Activated CD4-positive, alpha-beta T cell treated with anti-CD3 and anti-CD28 coated beads for 4 hours (primary cell): ENCODE measurements at regions not wholly inside any gene's neighbourhood (a gene's known extent, or its start where the extent isn't known, plus 50 kb on each side); places are given as distances from the start of the nearest gene placed in this dataset.

Experiments used
- DNase-seq, 2 donors: peaks; one replicate each; pipeline ENCODE4 v3.0.0-alpha.2; 2020

DNA sequence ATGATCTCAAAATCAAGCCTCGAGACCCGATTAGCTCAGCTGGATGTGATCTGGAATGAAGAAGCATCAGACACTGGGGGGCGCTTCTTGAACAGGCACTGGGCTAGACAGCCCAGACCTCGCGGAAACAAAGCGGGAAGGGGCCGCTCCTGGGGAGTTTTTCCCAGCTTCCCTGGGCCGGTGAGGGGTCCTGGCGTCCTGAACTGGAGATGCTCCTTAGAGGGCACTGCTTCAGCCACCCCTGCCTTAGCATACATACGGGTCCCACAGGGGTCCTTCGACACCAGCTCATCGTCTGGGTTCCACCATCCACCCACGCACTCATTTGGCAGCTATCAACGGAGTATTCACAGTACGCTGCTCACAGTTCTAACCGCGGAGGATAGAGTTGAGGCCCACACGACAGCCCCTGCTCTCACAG lies 146.7 kb downstream of the TSN start:
- no peak for DNase-seq

GRCh38 chr2:121902616-121903015 lies 147.2 kb downstream of the TSN start:
- no peak for DNase-seq

GRCh38 chr2:121903037-121903689 lies 147.7 kb downstream of the TSN start:
- DNase-seq, result no peak

DNA sequence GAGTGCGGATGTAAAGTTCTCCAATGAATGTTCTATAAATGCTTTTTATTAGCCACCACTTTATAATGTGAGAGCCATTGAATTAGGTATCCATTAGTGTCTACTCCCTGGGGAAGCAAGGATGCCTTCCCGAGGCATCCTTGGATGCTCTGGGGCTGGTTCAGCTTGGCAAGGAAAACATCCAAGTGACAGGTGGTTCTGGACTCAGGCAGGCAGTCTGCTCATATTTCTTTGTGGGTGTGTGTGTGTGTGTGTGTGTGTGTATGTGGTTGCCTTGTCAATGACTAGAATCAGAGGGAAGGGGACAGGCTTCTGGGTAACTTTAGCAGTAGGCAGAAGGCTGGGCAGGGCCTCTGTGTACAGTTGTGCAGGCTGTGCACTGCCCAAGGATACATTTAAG lies 149.2 kb downstream of the TSN start:
- no peak for DNase-seq

- DNase-seq, result no peak
These were observed 149.8 kb downstream of the TSN start for GRCh38 chr2:121905201-121905600.

GRCh38 chr2:121906170-121906569 lies 150.7 kb downstream of the TSN start:
- no peak for DNase-seq

DNA sequence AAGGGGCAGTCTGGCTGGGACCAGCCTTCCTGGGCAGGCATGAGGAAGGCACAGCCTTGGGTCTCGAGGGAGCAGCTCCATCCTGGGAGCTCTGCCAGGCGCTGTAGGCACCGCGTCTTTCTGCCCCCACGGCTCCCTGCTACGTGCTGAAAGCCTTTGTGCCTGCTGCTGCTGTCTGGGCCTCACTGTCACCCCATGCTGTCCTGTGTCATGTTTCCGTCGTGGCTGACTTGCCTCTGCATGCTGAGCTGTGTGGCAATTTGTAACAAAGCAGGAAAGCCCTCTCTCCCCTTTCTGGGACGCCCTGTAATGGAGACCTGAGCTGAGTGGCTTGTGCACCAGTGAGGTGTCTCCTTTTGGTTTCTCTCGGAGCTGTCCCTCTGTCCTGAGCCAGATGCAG lies 152.5 kb downstream of the TSN start:
- DNase-seq, result no peak

- no peak for DNase-seq
These were observed 154.7 kb downstream of the TSN start for GRCh38 chr2:121910139-121910538.

DNA sequence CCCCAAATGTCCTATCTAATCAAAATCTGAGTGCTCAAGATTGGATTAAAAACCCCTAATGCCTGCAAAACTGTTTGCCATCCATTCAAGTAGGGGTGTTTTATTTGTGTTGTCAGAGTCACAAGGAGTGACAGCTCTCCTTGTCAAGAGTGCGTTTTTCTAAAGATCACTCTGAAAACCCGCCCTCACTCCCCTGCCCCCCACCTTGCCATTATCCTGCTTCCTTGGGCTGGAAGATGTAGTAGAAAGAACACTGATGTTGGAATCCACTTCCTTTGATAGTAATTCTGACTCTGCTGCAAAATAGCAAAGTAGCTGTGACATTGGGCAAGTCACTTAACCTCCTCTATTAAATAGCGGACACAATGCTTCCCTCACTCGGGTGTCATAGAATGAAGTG lies 155.6 kb downstream of the TSN start:
- DNase-seq, result no peak

- no peak for DNase-seq
These were observed 161.7 kb downstream of the TSN start for GRCh38 chr2:121917143-121917542.

GRCh38 chr2:121918231-121918630 lies 162.8 kb downstream of the TSN start:
- DNase-seq, result no peak

GRCh38 chr2:121919803-121920202 lies 164.4 kb downstream of the TSN start:
- no peak for DNase-seq

GRCh38 chr2:121925466-121925865 lies 170.0 kb downstream of the TSN start:
- no peak for DNase-seq

DNA sequence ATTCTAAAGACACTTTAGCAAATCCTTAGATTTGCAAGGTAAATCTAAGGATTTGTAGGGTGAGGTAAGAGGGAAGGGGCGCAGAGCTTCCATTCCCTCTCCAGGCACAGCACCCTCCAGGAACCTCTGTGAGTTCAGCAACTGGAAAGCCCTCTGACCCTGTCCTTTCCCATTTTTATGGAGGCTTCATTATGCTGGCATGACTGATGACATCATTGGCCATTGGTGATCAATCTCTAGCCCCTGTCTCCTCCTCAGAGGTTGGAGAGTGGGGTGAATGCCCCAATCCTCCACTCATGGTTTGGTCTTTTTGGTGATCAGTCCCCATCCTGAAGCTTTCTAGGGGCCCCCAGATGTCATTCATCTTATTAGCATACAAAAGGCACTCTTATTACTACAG lies 187.8 kb downstream of the TSN start:
- no peak for DNase-seq

DNA sequence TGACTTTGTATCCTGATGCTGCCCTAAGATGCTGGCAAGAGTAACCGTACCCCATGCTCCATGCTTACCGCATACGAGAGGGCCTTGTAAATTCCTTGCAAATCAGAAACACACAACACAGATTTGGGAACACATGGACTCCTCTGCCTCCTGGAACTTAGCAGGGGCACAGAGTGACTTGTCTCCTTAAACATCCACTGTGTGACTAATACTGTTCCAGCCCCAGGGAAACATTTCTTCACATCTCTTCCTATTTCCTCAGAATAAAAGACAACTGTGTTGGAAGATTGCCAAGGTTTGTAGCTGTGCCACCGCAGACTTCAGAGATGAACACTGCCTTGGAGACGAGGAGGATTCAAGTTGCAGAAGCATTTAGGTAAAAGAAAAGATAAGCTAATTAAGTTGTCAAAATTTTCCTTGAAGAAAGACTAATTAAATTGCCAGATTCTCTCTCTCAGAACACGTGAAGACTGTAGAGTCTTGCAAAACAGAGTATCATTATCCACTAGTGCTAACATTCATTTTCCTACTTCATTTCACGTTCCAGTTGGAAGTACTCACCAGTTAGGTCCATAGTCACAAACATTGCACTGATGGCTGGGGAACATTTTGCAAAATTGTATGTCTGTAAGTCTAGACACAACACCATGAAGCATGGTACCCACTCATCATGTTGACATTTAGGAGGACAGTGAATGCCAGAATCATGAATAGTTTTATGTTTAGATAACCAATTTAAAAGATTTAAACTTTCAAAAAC lies 188.8 kb downstream of the TSN start:
- DNase-seq, result no peak

DNA sequence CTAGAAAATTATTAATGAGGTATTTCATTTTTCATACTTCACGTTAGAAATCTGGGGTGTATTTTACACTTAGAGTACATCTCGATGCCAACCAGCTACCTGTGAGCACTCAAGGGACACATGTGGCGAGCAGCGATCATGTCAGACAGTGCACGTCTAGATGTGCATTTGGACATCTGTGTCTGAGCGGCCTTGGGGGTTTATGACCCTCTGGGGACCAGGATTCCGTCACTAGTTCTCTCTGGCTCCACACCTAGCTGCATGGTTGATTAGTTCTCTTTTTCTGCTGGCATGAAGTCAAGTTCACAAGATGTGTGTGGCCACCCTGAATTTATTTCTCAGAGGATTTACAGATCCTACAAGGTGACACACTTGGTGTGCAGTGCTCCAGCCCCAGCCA lies 192.2 kb downstream of the TSN start:
- DNase-seq, result no peak

- no peak for DNase-seq
These were observed 193.8 kb downstream of the TSN start for GRCh38 chr2:121949271-121949670.

DNA sequence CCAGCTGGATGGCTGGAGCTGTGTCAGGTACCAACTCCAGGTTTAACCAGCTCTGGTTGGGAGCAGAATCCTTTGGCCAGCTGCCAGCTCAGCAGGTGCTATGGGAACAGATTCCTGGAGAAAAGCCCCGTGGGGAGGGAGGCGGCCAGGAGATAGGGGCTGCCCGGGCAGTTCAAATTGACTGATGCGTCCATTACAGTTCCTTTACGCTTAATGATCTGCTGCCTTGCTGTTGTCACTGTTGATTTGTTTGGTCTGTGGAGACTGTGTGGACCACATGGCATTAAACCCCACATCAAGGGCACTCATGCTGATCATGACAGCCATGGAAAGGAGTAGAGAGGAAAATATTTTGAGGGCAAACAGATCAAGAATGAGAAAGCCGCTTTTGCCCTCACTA lies 200.0 kb downstream of the TSN start:
- DNase-seq, result no peak

DNA sequence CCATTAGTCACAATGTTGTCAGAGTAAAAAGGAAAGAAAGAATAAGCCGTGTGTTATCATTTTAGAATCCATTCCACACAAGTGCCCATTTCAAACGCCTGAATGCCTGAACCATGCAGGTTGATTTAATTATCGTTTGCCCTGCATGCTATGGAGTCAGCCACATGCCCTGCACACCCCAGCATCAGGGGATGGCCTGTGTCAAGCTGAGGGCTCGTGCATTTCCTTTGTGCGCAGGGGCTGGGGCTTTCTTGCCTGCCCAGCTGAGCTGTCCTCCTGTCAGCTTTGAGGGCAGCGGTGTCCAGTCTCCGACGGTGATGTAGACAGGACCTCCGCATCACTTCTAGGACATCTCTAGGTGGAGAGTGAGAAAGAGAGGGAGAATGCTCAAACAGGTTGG lies 200.4 kb downstream of the TSN start:
- DNase-seq, result no peak

- no peak for DNase-seq
These were observed 204.8 kb downstream of the TSN start for GRCh38 chr2:121960251-121960650.

DNA sequence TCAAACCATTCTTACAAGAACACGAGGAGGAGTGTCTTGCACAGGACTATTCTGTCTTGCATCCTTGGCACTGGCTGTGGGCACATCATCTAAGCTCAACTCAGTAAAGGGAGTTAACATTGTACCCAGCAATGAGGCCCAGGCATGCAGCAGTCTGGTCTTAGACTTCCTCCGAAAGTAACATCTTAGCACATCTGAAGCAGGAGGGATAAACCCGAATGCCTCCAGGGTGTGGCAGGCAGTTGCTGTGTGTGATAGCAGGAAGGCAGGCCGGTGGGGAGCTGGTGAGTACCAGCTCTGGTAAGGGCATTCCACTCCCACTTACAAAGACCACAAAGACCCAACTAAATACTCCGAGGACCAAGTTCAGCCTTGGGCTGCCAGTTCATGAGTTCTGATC lies 206.3 kb downstream of the TSN start:
- no peak for DNase-seq

DNA sequence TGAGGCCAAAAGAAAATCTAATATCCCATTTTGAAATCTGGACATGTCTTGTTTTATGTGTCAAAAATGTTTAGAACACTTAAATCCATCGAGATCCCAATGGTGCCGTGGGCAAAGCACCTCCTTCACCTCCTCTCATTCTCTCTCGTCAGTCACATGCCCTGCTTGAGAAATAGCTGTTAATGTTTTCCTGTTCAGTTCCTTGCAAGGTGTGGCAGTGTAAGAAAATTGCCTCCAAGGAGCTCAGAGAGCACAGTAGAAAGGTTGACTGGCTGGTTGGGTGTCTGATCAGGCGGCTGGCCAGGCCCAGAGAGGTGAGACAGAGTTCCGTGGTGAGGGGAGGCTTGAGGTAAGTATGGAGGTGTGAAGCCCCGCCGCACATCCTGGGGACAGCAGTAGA lies 210.2 kb downstream of the TSN start:
- no peak for DNase-seq

GRCh38 chr2:121966663-121967062 lies 211.2 kb downstream of the TSN start:
- no peak for DNase-seq

- no peak for DNase-seq
These were observed 213.7 kb downstream of the TSN start for GRCh38 chr2:121969166-121969565.
